ENCODE measurements at regions not wholly inside any gene's neighbourhood (a gene's known extent, or its start where the extent isn't known, plus 50 kb on each side); places are given as distances from the start of the nearest gene placed in this dataset.

GRCh38 chr15:69583626-69584025 is 131.0 kb downstream of the RPLP1 start:
- H3K9me3 ChIP-seq (ENCODE audit: control insufficient read depth, insufficient read depth, low read length), result no peaks in the 10 kb centered on the region
- DNase-seq (no peak), ATAC-seq (peak in 1 of 3 donors; percentile 38)
- TF ChIP-seq, protein P1, sequence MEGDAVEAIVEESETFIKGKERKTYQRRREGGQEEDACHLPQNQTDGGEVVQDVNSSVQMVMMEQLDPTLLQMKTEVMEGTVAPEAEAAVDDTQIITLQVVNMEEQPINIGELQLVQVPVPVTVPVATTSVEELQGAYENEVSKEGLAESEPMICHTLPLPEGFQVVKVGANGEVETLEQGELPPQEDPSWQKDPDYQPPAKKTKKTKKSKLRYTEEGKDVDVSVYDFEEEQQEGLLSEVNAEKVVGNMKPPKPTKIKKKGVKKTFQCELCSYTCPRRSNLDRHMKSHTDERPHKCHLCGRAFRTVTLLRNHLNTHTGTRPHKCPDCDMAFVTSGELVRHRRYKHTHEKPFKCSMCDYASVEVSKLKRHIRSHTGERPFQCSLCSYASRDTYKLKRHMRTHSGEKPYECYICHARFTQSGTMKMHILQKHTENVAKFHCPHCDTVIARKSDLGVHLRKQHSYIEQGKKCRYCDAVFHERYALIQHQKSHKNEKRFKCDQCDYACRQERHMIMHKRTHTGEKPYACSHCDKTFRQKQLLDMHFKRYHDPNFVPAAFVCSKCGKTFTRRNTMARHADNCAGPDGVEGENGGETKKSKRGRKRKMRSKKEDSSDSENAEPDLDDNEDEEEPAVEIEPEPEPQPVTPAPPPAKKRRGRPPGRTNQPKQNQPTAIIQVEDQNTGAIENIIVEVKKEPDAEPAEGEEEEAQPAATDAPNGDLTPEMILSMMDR (IDR thresholded peaks at IDR 0.05), result no peak
- H3K27me3 ChIP-seq (ENCODE audit: control insufficient read depth, insufficient read depth, low read length), result no peaks in the 10 kb centered on the region
- Mint-ChIP-seq H3K4me3 (no peak overlapping the region), H3K9me3 (no peaks in the 10 kb centered on the region), H3K27me3 (ENCODE audit: low read depth in 2 of 2) (peaks cover 20 to 65% of the 10 kb centered on the region in 2 donors), H3K36me3 (no peaks in the 10 kb centered on the region), H3K27ac (no peak overlapping the region), H3K4me1 (peaks cover 11 to 12% of the 10 kb centered on the region in 2 donors)
- H3K27ac ChIP-seq (ENCODE audit: low read length), result no peak overlapping the region
- intact Hi-C loops (cut with micrococcal nuclease), result no loop called here
- no peaks in the 10 kb centered on the region for H3K36me3 ChIP-seq (ENCODE audit: control insufficient read depth, insufficient read depth, low read length)
- peaks cover 12% of the 10 kb centered on the region for H3K4me1 ChIP-seq (ENCODE audit: control insufficient read depth, insufficient read depth, low read length)
- no peak overlapping the region for H3K4me3 ChIP-seq (ENCODE audit: low read length)
- WGBS (ENCODE audit: insufficient coverage), result 15% methylated on average over 3 of the region's 3 CpGs

GRCh38 chr15:69585937-69586336 is 133.3 kb downstream of the RPLP1 start:
- no peak overlapping the region for H3K4me3 Mint-ChIP-seq
- H3K27ac ChIP-seq (ENCODE audit: low read length), result no peak overlapping the region
- peaks cover 10 to 11% of the 10 kb centered on the region in 2 donors for H3K4me1 Mint-ChIP-seq
- intact Hi-C loops (cut with micrococcal nuclease), result no loop called here
- H3K36me3 ChIP-seq (ENCODE audit: control insufficient read depth, insufficient read depth, low read length), result no peaks in the 10 kb centered on the region
- no peaks in the 10 kb centered on the region for H3K27me3 ChIP-seq (ENCODE audit: control insufficient read depth, insufficient read depth, low read length)
- no peaks in the 10 kb centered on the region for H3K9me3 ChIP-seq (ENCODE audit: control insufficient read depth, insufficient read depth, low read length)
- no peak for ATAC-seq
- WGBS (ENCODE audit: insufficient coverage), result 91% methylated on average over 3 of the region's 3 CpGs
- no peaks in the 10 kb centered on the region for H3K36me3 Mint-ChIP-seq
- H3K27me3 Mint-ChIP-seq (ENCODE audit: low read depth in 2 of 2), result peaks cover 20 to 44% of the 10 kb centered on the region in 2 donors
- no peak overlapping the region for H3K4me3 ChIP-seq (ENCODE audit: low read length)
- H3K9me3 Mint-ChIP-seq, result no peaks in the 10 kb centered on the region
- TF ChIP-seq, protein P1 (IDR thresholded peaks at IDR 0.05), result no peak
- DNase-seq, result no peak
- no peak overlapping the region for H3K27ac Mint-ChIP-seq
- H3K4me1 ChIP-seq (ENCODE audit: control insufficient read depth, insufficient read depth, low read length), result peaks cover 5% of the 10 kb centered on the region

DNA sequence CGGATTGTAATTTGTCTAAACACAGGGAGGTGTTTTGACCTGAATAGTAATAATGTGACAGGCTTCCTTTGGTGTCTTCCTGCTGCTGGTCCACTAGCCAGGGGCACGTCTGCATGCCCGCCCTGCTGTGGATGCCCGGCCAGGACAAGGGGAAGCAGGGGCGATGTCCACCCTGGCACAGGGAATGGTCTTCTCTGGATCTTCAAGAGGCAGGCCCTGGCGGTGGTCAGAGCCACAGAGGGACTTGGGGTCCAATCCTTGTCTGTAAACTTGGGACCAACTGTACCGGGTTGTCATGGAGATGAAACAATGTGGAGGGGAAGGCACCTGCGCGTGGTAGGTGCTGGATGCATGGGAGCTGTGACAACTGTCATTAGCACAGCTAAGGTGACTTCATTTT is 134.1 kb downstream of the RPLP1 start:
- 92% methylated on average over 9 of the region's 9 CpGs for WGBS (ENCODE audit: insufficient coverage)
- Mint-ChIP-seq H3K9me3 (no peaks in the 10 kb centered on the region), H3K36me3 (no peaks in the 10 kb centered on the region), H3K4me1 (peaks cover 10 to 11% of the 10 kb centered on the region in 2 donors), H3K27me3 (ENCODE audit: low read depth in 2 of 2) (peaks cover 17 to 36% of the 10 kb centered on the region in 2 donors), H3K27ac (no peak overlapping the region), H3K4me3 (no peak overlapping the region)
- H3K27ac ChIP-seq (ENCODE audit: low read length), result no peak overlapping the region
- H3K4me1 ChIP-seq (ENCODE audit: control insufficient read depth, insufficient read depth, low read length), result peaks cover 5% of the 10 kb centered on the region
- H3K9me3 ChIP-seq (ENCODE audit: control insufficient read depth, insufficient read depth, low read length), result no peaks in the 10 kb centered on the region
- H3K36me3 ChIP-seq (ENCODE audit: control insufficient read depth, insufficient read depth, low read length), result no peaks in the 10 kb centered on the region
- intact Hi-C loops (cut with micrococcal nuclease), result no loop called here
- H3K4me3 ChIP-seq (ENCODE audit: low read length), result no peak overlapping the region
- DNase-seq (no peak), ATAC-seq (no peak)
- TF ChIP-seq, protein P1 (IDR thresholded peaks at IDR 0.05), result no peak
- no peaks in the 10 kb centered on the region for H3K27me3 ChIP-seq (ENCODE audit: control insufficient read depth, insufficient read depth, low read length)

DNA sequence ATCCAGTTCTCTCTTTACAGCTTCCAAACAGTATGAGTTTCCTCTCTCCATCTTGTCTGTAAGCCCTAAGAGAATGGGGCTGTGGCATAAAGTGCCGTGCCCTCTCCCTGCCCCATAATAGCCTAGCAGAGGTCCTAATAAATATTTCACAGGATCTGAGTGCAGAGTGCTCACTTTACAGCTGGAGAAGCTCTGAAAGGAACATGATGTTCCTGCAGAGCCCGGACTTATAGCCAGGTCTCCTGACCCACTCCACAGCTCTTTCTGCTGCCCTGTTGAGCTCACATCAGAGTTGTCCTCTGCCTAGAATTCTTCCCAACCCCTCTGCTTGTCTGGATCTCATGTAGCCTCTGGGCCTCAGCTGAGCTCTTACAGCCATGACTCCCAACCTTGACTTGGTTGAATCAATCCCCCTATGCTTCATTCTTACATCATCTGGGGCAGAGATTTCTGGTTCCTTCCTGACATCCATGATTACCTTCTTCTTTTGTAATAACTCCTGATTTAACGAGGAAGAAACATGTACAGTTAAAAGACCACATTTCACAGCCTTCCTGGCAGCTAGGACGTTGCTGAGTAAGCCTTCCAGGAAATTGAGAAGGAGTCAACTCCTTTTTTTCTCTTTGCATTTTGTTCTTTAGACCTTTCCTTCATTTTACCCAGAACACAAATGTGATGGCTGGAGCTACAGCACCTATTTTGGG is 135.3 kb downstream of the RPLP1 start:
- H3K4me1 ChIP-seq (ENCODE audit: control insufficient read depth, insufficient read depth, low read length), result peaks cover 5% of the 10 kb centered on the region
- H3K27me3 Mint-ChIP-seq (ENCODE audit: low read depth in 2 of 2), result peaks cover 21 to 31% of the 10 kb centered on the region in 2 donors
- 62% methylated on average over 4 of the region's 4 CpGs for WGBS (ENCODE audit: insufficient coverage)

More for the DNA sequence above, 135.3 kb downstream of the RPLP1 start:
- Histone ChIP-seq H3K27me3 (ENCODE audit: control insufficient read depth, insufficient read depth, low read length) (no peaks in the 10 kb centered on the region), H3K36me3 (ENCODE audit: control insufficient read depth, insufficient read depth, low read length) (no peaks in the 10 kb centered on the region), H3K9me3 (ENCODE audit: control insufficient read depth, insufficient read depth, low read length) (no peaks in the 10 kb centered on the region), H3K4me3 (ENCODE audit: low read length) (no peak overlapping the region), H3K27ac (ENCODE audit: low read length) (no peak overlapping the region)
- no peaks in the 10 kb centered on the region for H3K9me3 Mint-ChIP-seq
- TF ChIP-seq, protein P1 (IDR thresholded peaks at IDR 0.05), result no peak
- DNase-seq (no peak), ATAC-seq (no peak)
- peaks cover 10 to 11% of the 10 kb centered on the region in 2 donors for H3K4me1 Mint-ChIP-seq
- no peaks in the 10 kb centered on the region for H3K36me3 Mint-ChIP-seq
- no peak overlapping the region for H3K4me3 Mint-ChIP-seq
- intact Hi-C loops (cut with micrococcal nuclease), result no loop called here
- no peak overlapping the region for H3K27ac Mint-ChIP-seq
